ENCODE measurements at regions not wholly inside any gene's neighbourhood (a gene's known extent, or its start where the extent isn't known, plus 50 kb on each side); places are given as distances from the start of the nearest gene placed in this dataset.
"Not testable (repeated sequence)": the region's sequence is repeated elsewhere in the genome, so short reads cannot be mapped to it uniquely, and the experiment has no call there.

GRCh38 chr1:60703155-60703554 is 379.2 kb upstream of the NFIA start:
- DNase-seq = no peak

GRCh38 chr1:60699325-60699724 is 383.0 kb upstream of the NFIA start:
- no peak for DNase-seq

GRCh38 chr1:60697204-60697994 is 385.0 kb upstream of the NFIA start:
- DNase-seq = peak; percentile 60

GRCh38 chr1:60696512-60696911 is 385.8 kb upstream of the NFIA start:
- no peak for DNase-seq

- DNase-seq = peak; percentile 34
Observed at GRCh38 chr1:60695716-60696171, 386.6 kb upstream of the NFIA start.

- no peak for DNase-seq
Observed at GRCh38 chr1:60694980-60695379, 387.4 kb upstream of the NFIA start.

GRCh38 chr1:60692031-60692430 is 390.3 kb upstream of the NFIA start:
- DNase-seq = no peak

- not testable (repeated sequence) for DNase-seq
Observed at GRCh38 chr1:60688221-60688620, 394.1 kb upstream of the NFIA start.

GRCh38 chr1:60681095-60681860 is 401.1 kb upstream of the NFIA start:
- DNase-seq = no peak

- DNase-seq = no peak
Observed at GRCh38 chr1:60679524-60680375, 402.6 kb upstream of the NFIA start.

GRCh38 chr1:60678802-60679201 is 403.6 kb upstream of the NFIA start:
- no peak for DNase-seq

GRCh38 chr1:60678391-60678790 is 404.0 kb upstream of the NFIA start:
- no peak for DNase-seq

- no peak for DNase-seq
Observed at GRCh38 chr1:60672449-60672848, 409.9 kb upstream of the NFIA start.

GRCh38 chr1:60670302-60670701 is 412.1 kb upstream of the NFIA start:
- no peak for DNase-seq

- DNase-seq = no peak
Observed at GRCh38 chr1:60668585-60668984, 413.8 kb upstream of the NFIA start.

- DNase-seq = no peak
Observed at GRCh38 chr1:60665311-60665710, 417.1 kb upstream of the NFIA start.

GRCh38 chr1:60664086-60664625 is 418.2 kb upstream of the NFIA start:
- no peak for DNase-seq

- peak; percentile 7 for DNase-seq
Observed at GRCh38 chr1:60662486-60663044, 419.8 kb upstream of the NFIA start.

- DNase-seq = no peak
Observed at GRCh38 chr1:60657926-60658325, 424.4 kb upstream of the NFIA start.

- DNase-seq = no peak
Observed at GRCh38 chr1:60655679-60656355, 426.5 kb upstream of the NFIA start.

GRCh38 chr1:60640033-60640551 is 442.3 kb upstream of the NFIA start:
- not testable (repeated sequence) for DNase-seq

- no peak for DNase-seq
Observed at GRCh38 chr1:60639287-60639686, 443.1 kb upstream of the NFIA start.
